Fibroblast of upper back skin (primary cell): ENCODE measurements at regions not wholly inside any gene's neighbourhood (a gene's known extent, or its start where the extent isn't known, plus 50 kb on each side); places are given as distances from the start of the nearest gene placed in this dataset.
"Not testable (repeated sequence)": the region's sequence is repeated elsewhere in the genome, so short reads cannot be mapped to it uniquely, and the experiment has no call there.

Experiments
- DNase-seq: peaks from one replicate; pipeline ENCODE4 v3.0.0-alpha.2; 2013

GRCh38 chr1:173342736-173343135 is 134.4 kb upstream of the PRDX6 start:
- DNase-seq = no peak

DNA sequence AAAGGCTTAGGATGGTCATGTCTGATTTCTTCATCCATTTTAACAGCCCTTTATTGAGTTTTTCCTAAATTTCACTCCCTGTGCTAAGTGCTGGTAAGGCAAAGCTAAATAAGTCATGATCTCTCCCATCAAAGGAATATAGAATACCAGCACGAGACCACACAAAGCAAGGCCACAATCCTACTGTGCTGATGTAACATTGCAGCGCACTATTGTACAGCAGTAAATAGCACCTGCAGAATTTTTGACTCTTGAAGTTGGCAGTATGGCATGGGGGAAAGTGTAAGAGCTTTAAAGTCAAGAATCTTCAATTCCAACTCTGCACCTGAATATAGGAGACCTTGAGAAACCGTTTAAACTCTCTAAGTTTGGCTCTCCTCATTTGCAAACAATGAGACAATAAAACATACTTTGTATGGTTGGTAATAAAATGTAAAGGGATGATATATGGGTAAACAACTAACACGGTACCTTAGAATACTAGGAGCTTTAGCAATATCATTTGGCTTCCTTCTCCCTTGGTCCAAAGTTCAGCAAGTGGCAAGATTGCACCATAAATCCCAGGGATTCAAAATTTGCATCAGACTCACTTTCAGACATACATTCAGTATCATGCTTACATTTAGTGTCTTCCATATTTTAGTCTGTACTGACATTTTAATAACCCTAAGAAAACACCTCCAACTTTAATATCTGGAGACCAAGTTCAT is 132.9 kb upstream of the PRDX6 start:
- no peak for DNase-seq

DNA sequence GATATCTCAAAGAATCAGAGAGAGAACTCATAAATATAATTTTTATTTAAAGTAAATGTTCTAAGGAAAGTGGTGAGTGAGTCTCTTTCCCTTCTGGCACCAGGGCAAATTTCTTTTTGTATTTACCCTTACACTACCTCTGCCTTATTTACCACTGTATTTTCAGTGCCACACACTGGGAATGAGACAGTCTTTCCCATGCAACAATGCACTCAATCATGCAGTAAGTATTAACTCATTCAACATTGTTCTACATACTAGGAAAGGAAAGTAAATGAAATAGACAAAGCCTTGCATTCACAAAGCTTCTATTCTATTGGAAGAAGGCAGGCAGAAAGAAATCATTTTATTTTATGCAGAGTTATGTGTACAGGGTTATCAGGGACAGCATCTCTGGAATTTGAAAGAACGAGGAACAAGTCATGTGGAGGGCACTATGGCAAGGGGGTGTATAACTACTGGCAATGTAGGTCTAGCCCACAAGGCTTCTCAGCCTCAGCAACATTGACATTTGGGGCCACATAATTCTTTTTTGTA is 129.8 kb upstream of the PRDX6 start:
- no peak for DNase-seq

DNA sequence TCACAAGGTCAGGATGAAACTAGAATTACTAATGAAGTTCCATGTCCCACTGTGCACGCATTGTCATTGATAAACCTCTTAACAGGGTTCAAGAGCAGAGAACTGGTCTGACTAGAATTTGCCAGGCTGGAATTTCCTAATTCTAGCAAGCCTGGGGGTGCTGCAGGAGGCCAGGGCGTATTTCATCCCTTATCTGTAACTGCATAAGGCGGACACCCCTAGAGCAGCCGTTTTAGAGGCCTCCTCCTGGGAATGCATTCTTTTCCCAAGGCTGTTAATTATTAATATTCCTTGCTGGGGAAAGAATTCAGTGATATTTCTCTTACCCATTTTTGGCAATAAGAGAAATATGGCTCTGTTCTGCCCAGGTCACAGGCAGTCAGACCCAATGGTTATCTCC is 124.5 kb upstream of the PRDX6 start:
- not testable (repeated sequence) for DNase-seq

GRCh38 chr1:173353350-173353749 is 123.8 kb upstream of the PRDX6 start:
- DNase-seq = peak; percentile 76

GRCh38 chr1:173354937-173355280 is 122.2 kb upstream of the PRDX6 start:
- DNase-seq = no peak

DNA sequence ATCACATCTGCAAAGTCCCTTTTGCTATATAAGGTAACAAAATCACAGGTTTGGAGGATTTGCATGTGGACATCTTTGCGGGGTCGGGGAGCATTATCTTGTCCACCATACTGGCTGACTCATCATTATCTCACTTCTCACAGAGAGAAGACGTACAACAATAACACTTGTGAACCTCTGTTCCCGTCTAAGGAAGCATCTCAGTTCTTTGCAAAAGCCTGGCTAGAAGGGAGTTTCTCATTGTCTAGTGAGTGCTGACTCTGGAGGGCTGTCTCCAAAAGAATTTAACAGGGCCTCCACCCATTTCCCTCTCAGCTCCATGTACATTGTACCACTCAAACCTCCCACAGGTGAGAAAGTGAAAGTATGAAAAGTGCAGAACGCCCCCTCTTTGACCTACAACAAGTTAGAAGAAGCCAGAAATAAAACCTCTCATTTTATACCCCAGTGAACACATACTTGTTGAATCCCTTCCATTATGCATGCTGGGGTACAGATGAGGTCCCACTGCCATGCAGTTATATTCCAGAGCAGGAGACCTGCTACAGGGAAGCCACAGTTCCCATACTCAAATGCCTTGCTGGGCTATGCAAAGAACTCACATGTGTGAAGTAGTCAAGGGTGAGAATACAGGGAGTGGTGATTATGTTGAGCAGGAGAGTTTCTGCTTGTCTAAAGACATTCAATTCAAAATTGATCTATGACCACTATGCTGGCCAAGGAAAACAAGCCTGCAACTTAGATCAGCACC is 121.7 kb upstream of the PRDX6 start:
- peak; percentile 32 for DNase-seq

GRCh38 chr1:173356191-173356762 is 120.9 kb upstream of the PRDX6 start:
- DNase-seq = peak; percentile 76

DNA sequence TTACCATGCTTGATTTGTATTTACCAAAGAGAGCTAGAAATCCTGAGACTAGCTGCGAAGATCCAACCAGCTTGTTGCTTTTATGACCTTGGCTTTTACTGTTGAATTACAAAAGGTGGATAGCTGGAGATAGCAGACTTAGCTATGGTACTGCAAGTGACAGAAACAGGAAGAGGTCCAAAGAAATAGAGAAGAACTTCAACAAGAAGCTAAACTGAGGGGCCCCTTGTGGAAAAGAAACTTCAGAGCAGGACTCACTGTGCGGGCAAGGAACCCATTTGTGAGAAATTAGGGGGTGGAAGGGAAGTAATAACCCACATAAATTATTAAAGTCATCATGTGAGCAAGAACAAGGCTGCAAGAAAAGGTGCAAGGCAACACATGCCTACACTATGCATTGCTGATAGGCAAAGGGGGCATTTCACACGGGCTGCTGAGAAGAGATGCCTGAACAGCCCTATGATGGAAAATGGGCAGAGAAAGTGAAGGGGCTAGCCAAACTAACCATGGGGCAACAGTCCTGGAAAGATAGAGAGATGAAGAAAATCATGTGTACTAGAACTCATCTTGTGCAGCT is 116.6 kb upstream of the PRDX6 start:
- DNase-seq = no peak

- DNase-seq = no peak
Measured at GRCh38 chr1:173362543-173362942, 114.6 kb upstream of the PRDX6 start.

DNA sequence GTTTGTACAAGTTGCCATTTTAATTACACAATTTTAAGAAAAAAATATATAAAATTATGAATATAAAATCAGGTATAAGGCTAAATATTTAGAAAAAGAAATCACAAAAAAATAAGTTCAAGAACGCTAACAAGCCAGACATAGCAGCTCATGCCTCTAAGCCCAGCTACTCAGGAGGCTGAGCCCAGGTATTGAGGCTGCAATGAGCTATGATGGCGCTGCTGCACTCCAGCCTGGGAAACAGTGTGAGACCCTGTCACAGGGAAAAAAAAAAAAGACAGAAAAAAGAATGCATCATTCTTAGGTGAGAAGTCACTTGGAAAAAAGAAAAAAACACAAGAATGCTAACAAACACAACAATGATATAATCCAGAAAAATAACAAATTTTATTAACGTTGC is 112.3 kb upstream of the PRDX6 start:
- no peak for DNase-seq

- DNase-seq = no peak
Measured at GRCh38 chr1:173365341-173365740, 111.8 kb upstream of the PRDX6 start.

GRCh38 chr1:173367136-173367535 is 110.0 kb upstream of the PRDX6 start:
- no peak for DNase-seq

- DNase-seq = not testable (repeated sequence)
Measured at GRCh38 chr1:173370586-173370985, 106.5 kb upstream of the PRDX6 start.

DNA sequence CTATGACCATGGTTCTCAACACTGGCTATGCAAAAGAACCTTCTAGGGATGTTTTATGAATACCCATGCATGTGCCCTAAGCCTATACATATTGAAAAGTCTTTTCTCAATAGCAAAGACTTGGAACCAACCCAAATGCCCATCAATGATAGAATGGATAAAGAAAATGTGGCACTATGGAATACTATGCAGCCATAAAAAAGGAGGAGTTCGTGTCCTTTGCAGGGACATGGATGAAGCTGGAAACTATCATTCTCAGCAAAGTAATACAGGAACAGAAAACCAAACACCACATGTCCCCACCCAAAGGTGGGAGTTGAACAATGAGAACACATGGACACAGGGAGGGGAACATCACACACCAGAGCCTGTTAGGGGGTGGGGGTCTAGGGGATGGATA is 101.1 kb upstream of the PRDX6 start:
- DNase-seq = not testable (repeated sequence)

DNA sequence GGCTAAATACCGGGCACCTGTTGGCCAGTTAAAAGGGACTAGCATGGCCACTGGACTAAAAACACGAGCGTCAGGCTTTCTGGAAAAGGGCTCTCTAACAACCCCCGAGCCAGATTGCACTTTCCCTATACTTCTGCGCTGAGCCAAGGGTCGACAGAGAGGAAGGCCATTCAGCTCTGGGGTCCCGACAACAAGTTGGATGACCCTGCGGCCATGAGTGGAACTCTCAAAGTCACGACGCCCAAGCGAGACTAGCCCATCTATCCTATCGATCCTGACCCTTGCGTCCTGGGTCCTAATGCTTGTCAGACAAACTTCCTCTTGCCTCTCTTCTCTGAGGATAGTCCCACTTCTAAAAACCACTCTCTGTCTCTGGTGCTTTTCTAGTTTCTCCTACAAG is 99.9 kb upstream of the PRDX6 start:
- no peak for DNase-seq

DNA sequence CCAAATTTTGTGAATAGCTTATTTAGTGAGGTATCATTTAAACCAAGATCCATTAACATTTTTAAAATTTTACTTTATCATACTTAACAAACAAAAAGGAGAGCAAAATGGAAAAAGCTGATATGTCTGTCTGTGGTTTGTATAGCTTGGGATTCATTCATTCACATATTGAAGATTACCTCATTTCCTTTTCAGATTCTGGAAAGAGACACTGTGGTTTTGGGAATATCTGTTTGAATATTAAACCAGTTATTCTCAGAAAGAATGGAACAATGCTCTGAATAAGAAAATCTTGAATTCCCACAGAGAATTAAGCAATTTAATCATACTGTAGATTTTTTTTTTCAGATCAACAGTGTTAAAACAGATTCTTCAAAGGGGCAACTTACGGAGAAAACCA is 93.8 kb upstream of the PRDX6 start:
- DNase-seq = peak; percentile 65

DNA sequence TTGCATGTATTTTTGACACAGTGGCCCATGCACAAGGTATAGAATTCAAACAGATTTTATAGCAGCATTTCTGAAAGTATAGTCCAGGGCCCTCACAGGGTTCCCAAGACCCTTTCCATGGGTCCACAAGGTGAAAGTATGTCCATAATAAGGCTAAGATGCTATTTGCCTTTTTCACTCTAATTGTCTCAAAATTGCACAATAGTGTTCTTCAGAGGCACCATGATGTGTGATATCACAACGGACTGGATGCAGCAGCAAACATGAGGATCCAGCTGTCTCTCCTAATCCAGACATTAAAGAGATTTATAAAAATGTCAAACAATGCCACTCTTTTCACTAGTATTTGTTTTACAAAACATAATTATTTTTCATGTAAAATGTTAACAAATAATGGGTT is 88.8 kb upstream of the PRDX6 start:
- no peak for DNase-seq

DNA sequence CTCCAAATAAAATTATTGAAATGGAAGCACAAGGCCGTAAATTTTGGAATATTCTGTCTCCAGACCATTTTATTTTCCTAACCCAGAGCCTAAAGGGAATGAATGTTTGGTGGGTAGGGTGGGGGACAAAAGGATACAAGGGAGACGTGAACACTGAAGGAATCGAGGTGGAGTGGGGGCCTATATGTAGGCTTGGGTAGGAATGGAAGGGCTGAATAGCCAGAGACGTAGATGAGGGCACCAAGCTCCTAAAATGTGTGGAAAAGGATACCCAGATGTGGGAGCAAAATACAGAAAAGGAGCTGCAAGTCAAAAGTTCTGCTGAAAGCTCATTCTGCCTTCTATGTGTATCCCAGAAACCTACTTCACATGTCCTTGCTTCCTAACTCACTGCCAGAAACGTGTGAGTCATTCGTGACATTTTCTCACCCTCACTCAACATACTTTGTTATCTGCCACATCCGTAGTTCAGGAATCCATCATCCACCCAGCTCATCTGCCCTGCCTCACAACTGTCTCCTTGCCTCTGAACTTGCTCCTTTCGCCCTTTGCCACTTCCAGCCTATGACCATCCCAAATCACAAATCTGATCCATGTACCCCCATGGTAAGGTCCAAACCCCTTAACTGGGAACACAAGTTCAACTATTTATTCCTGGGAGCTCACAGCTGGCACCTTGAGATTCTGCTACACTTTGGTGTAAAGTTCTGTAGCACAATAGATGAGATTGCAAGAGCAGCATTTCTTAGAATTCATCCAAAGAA is 84.1 kb upstream of the PRDX6 start:
- peak; percentile 93 for DNase-seq

DNA sequence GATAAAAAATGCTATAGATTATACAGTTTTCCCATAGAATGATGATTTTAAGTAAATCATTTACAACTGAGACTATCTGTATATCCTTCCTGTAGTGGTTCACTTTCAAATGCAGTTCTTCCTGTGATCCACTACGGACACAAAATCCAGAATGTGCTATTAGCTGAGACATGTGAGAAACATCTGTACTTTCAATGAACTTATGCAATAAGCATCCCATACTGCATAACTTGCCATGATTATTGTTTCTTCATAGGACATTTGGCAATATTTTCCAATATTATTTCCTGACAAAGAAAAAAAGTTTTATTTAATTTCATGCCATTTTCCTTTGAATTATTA is 83.5 kb upstream of the PRDX6 start:
- peak; percentile 78 for DNase-seq

GRCh38 chr1:173394813-173395212 is 82.3 kb upstream of the PRDX6 start:
- DNase-seq = not testable (repeated sequence)

DNA sequence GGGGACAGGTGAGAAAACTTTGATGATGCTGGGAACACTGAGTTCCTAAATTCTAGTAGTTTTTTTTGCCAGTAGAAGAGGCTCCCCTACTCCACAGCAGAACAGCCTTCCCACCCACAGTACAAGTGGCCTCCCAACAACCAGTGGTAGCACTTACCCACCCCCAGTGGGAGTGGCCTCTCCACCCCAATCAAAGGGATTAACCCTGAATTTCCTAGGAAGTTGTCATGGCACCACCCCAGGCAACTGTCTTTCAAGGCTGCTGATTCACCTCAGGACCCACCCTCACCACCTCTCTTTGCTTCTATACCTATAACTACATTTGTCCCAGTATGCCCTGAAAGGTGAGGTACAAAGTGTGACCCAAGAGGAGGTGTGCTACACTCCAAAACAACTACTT is 81.4 kb upstream of the PRDX6 start:
- DNase-seq = no peak

DNA sequence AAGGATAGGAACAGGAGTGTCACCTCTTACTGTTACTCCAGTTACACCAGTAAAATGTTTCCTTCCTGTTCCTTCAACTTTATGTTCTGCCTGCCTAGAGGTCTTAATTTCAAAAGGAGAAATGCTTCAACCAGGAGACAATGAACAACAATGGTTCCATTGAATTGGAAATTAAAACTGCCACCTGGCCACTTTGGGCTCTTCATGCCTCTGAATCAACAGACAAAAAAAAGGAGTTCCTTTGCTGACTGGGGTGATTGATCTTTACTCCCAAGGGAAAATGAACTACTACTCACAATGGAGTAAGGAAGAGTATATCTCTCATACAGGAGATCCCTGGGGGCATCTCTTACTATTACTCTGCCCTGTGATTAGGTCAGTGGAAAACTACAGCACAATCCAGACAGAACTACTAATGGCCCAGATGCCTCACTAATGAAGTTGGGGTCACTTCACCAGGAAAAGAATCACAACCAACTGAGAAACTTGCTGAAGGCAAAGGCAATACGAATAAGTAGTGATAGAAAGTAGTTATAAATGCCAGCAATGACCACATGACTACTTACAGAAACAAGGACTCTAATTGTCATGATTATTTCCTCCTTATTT is 76.6 kb upstream of the PRDX6 start:
- DNase-seq = no peak
